K562 (cell line): ENCODE measurements at regions not wholly inside any gene's neighbourhood (a gene's known extent, or its start where the extent isn't known, plus 50 kb on each side); places are given as distances from the start of the nearest gene placed in this dataset.

Experiments
- IFI16 ChIP-seq: fragments of 250-450 bp; sonication (Bioruptor Pico); IDR thresholded peaks from 2 replicates; pipeline ENCODE4 v2.1.2; 2022; ENCODE audit warnings: mild to moderate bottlenecking, inconsistent platforms
- JUND ChIP-seq, 2 experiments: IDR thresholded peaks; 2 replicates in 1 of 2; 3 replicates in 1 of 2; pipeline ENCODE4 v1.6.1; 2011; ENCODE audit warnings: borderline replicate concordance in 2 of 2, low read depth in 2 of 2, low read length in 2 of 2, improper control_type of control experiment in 1 of 2, missing biosample characterization in 1 of 2, missing genetic modification characterization in 1 of 2, missing genetic modification reagents in 1 of 2
- MTA2 ChIP-seq: fragments of 450-650 bp; IDR thresholded peaks from 2 replicates; pipeline ENCODE4 v1.6.1; 2016; ENCODE audit warnings: low read depth
- ZFP1 ChIP-seq: fragments of 450-650 bp; formaldehyde crosslinking; IDR thresholded peaks from 2 replicates; pipeline ENCODE4 v1.4.0; 2020; ENCODE audit warnings: mild to moderate bottlenecking, mixed read lengths

DNA sequence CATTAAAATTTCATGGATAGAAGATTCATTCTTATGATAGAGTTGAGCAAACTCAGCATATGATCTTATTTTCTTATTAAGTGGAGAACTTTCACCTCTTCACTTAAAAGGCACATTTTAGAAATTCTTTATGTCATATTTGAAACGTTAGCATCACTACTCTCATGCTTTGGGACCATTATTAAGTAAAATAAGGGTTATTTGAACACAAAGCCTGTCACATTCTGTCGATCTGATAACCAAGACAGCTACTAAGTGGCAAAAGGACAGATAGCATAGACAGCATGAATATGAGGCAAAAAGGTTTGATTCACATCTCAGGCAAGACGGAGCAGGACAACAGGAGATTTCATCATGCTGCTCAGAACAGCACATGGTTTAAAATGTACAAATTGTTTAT lies 247.6 kb upstream of the ANO3 start:
- no peak for TF ChIP-seq JUND (IDR thresholded peaks at IDR 0.05; ENCODE audit: borderline replicate concordance, low read depth, low read length)
- TF ChIP-seq JUND (tag; IDR thresholded peaks at IDR 0.05; ENCODE audit: borderline replicate concordance, low read depth, low read length), result no peak
- TF ChIP-seq MTA2, result no peak
- TF ChIP-seq IFI16 (CRISPR knock-in tag), result no peak
- TF ChIP-seq ZFP1 (CRISPR knock-in tag), result no peak
